GM21737 (cell line): ENCODE measurements at regions not wholly inside any gene's neighbourhood (a gene's known extent, or its start where the extent isn't known, plus 50 kb on each side); places are given as distances from the start of the nearest gene placed in this dataset.
"Not testable (repeated sequence)": the region's sequence is repeated elsewhere in the genome, so short reads cannot be mapped to it uniquely, and the experiment has no call there.

Experiments used
- ATAC-seq: cut with Tn5 transposase; IDR thresholded peaks from one replicate; pipeline ENCODE4 v1.9.1; 2021; ENCODE audit warnings: mild to moderate bottlenecking, moderate library complexity; ENCODE audit not compliant: unreplicated experiment

DNA sequence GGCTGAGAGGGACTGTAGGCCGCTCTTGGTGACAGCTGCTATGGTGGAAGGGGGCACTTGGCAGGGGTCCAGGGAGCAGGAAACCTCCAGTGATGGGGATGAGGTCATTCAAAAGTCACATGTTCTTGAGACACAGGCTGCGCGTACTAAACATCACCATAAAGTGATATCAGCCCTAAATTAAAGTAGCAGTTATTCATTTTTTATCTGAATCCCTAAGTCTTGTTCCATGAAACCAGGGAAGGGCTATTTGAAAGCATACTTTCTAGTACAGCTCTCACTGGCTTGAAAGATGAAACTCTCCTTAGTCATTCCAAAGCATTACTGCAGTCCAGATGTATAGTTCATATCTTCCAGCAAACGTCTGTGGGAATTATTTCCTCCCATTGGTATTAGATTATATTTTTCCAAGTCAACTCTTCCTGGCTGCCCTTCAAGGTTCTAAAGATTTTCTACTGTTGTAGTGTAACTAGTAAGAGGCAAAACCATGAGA lies 373.1 kb downstream of the CD109 start:
- no peak for ATAC-seq

DNA sequence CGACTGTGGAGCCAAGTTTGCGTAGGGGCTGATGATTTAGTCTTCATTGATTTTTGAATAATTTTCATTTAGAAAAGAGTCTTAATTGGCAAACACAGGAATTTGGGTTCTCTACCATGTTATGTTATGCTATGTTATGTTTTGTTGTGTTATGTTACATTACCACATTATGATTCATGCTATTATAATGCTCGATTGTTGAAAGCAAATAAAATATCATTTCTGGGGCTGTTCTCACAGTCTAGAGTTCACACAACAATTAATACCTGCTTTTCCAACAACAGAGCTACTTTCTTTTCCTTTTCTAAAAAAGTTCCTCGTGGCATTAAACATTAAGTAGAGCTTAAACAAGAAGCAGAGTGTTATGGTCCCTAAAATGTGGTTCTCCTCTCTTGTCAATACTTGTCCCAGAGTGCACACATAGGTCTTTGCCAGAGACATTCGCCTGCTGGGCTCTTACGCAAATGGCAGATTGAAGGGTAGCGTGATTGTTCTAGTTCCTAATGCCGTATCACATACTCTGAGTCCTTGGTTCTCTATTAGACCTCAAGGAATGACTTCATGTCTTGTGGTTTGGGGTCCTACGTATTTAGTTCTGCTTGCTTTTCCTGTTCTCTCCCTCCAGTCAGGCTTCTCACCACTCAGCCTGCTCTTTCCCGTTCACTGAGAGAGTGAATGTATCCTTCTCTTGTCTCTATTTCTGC lies 370.3 kb downstream of the CD109 start:
- no peak for ATAC-seq

DNA sequence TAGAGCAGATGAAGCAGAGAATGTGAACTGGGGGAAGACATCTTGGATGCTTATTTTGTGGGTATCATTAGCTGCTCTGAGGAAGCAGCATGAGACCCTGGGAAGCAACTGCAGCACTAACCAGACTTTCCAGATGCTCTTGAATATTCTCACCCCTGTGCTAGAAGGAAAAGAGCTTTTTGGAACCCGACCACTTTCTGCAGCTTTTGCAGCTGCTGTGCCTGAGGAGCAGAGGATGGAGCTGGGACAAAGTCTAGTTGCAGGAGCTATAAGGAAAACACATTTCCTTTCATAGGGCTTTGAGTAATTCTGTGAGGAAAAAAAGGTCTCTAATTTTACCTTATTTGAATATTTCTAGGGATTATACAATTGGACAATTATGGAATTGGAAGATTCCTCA lies 369.7 kb downstream of the CD109 start:
- ATAC-seq, result no peak

DNA sequence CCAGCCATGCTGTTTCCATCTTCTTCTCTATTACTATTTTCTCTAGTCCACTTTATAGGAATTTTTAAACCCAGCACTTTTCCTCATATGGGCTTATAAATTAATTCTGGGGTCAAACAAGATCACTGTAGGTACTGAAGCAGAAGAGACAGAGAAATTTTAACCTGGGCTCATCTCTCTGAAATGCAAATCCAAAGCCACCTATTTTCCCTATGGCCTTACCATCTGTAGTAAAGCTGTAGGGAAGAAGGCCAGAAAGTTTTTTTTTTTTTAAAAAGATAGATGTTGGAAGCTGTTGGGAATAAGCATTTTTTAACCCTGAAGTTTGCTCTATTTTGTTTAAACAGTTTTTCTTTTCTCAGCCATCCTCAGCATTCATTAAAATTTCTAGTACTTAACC lies 367.4 kb downstream of the CD109 start:
- ATAC-seq, result no peak

DNA sequence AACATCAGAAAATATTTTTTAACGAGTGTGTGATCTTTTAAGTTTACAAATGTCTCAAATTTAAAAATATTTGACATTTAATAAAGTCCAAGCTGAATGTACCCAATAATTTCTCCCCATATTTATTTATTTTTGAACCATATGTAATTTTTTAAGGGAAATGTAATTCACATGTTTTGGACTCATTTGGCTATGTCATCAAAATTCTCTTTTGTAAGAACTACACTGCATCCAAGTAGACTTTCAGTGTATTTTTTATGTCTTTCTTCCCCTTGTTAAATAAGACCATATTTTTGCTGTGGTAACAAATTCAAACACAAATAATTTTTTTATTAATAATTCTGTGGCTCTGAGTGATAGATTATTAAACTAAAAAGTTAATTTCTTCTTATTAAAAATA lies 365.2 kb downstream of the CD109 start:
- no peak for ATAC-seq

DNA sequence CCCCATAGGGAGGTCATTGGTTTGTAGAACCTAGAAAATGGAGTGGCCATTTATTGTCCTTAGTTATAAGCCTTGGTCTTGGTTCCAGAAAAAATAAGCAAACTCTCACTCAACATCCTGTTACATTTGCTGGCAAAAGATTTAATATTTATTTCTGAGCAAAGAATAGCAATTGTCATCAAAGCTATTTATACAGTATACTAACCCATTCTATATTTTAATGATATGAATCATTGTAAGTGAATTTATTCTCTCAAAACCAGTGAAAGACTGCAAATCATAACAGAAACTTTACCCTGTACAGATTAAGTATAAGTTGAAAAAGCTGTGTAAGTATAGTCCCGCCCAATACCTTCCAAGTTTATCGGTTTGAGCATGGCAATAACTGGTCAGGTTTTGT lies 364.4 kb downstream of the CD109 start:
- ATAC-seq, result no peak

DNA sequence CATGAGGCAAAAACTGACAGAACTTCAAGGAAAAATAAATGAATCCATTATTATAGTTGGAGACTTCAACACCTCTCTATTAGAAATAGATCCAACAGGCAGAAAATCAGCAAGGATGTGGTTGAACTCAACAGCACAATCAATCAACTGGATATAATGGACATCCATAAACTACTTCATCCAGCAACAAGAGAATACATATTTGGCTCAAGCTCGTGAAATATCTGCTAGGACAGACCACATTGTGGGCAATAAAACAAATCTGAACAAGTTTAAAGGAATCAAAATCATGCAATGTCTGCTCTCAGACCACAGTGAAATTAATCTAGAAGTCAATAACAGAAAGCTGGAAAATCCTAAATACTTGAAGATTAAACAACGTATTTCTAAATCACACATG lies 362.6 kb downstream of the CD109 start:
- no peak for ATAC-seq

DNA sequence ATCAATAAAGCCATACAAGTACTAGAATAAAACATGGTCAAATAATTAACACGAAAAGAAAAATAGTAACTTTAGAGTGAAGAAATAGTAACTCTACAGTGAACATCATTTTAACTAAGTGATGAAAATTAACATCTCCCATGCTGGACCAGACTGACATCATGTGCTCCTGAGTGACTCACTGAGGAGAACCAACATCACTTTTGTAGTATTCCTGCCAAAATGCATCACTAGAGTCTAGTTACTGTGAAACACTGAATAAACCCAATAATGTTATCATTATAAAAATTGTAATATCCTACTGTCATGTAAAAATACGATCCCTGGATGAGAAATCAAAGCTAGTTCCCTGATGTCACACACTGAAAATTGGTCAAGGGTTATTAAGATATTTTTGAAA lies 361.3 kb downstream of the CD109 start:
- ATAC-seq, result no peak

DNA sequence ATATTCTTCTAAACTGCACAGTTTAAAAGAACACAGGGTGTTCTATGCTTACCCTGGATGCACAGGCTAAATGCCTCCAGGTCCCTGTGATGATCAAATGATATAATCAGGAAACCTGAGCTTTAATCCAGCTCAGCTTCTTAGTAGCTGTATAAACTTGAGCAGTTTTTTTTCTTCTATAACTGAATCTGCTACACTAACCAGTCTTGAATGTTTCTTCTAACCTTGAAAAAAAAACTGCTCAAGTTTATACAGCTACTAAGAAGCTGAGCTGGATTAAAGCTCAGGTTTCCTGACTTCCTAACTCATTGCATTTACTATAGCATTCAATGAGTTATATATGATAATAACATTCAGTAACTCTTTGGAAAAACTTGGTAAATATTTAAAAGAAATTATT lies 358.2 kb downstream of the CD109 start:
- ATAC-seq, result no peak

DNA sequence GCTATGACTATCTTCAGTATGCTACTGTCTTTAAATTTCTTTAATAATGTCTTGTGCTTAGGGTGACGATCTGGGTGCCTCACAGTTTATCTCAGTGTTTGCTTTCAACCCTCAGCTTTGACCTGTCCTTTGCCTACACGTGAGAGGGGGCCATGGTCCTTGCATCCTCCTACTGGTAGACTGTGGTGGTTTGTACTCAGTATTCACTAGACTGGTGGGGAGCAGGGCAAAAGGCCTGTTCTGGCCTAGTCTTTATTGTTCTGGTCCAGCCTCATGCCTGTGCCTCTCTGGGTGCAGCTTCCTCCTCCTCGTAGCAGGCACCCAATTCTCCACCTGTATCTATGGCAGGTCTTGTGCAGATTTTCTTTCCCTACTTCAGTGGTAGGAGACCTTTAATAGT lies 354.9 kb downstream of the CD109 start:
- no peak for ATAC-seq

DNA sequence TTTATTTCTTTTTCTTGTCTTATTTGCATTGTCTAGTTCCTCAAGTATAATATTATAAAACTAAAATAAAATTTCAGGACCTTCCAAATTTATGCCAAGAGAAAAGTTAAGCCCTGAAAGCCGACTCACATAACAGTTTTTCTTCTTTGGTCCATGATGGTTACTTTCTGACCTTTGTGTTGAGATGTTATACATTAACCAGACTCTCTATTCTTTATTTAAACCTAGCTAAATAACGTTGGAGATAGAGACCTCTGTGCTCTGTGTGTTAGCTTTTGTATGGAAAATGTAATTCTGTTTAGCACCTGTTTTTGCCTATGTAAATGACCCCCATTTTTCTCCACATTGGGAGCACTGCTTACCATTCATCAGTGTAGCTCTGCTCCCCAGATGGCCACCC lies 352.4 kb downstream of the CD109 start:
- ATAC-seq, result no peak

DNA sequence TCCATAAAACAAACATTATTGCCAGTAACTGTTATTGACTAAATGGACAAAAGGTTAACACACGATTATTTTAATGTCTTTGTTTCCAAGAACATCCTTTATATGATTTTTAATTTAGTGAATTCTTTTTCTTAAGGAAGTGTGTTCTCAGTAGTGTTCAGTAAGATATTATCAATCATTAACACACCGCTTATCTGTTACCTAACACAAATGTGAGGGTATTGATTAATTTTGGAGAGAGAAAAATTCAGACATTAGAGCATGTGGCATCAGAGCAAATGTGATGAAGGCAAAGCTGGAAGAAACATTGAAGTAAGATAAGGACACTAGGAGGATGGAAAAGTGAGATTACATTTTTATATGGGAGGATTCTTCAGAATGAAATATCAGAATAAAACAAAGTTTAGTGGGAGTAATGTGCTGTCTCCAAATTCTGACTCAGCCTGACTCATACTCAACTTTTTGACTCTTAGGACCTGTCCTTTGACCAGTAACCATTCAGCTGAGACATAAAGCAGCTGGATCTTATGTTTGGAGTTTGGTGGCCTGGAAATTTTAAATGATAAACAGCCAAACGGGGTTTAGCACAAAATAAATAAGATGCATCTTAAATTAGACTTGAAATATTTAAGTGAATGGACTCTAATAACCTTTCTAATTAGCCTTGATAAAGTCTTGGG lies 348.6 kb downstream of the CD109 start:
- ATAC-seq, result no peak

DNA sequence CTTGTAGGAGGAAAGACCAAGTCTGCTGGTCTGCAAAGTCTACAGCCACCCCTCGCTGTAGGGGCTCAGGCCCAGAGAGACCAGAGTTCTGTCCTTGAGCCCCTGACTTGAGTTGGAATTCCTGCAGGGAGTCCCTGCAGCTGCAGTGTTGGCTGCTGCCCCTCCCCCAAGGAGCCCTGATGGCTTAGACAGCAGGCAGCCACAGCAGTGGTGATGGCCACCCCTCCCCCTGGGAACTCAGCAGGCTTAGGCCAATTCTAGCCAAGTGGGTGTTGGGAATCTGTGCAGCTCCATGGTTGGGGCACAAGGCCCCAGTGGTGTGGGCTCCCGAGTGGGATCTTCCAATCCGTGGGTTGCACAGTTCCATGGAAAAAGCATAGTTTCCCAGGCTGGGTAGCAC lies 345.4 kb downstream of the CD109 start:
- ATAC-seq, result no peak

DNA sequence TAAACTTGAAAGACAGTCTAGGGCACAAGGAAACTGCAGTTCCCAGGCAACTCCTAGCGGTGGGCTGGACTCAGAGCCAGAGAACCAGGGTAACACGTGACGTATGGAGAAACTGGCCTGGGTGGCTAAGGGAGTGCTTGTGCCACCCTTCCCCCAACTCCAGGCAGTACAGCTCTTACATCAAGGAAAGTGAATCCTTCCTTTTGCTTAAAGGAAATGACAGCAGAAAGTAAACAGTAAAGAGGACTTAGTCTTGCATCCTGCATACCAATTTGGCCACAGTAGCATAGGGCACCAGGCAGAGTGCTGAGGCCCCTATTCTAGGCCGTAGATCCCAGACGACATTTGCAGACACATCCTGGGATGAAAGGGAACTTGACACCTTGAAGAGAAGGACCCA lies 322.8 kb downstream of the CD109 start:
- no peak for ATAC-seq

DNA sequence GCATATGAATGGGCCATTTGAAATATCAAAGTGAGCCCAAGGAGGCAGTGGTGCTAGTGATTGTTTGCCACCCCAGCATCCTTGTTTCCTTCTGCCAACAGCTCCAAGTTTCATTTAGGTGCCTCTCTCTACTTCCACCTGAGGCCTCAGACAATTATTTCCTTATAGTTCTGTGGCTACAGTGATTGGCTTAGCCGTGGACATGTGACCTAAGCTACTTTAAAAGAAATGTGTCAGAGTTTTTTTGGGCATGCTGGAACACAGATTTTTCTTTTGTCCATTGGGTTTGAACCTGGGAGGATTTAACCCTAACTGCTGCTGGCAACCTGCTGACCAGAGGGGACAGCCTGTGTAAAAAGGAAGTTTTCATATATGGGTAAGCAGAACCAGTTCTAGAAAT lies 319.4 kb downstream of the CD109 start:
- ATAC-seq, result no peak

DNA sequence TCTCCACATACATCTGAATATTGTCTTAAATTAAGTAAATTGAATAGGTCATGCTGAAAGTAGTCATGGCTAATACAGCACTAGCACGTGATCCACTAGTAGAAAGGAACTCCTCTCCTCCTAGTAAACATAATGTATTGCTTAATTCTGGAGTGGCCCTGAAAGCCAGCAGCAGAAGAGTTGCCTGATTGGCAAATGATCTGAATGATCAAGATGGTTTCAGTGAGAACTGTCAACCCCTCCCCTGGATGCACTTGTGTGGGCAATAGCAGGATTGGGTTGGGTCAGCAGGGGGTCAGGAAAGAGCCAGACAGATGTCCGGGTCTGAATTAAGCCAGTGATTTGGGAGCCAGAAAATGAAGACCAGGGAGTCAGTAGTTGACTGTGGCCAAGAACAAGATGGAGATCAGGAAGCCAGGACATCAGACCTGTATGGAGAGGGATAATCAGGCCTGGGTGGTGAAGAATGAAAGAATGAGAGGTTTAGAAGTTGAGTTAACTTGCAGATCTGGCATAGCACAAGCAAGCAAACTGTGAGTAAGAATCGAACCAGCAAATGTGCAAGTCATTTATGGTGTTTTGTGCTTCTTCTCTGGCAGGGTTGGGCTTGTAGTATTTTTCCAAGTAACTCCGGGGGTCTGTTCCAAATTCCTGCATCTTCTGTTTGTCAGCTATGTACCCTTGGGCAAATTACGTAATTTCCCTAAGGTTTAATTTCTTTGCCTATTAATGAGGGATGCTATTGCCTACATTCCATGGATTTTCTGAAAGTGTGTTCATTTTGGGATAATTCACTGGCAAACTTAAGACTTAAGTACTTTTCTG lies 304.9 kb downstream of the CD109 start:
- ATAC-seq, result no peak

DNA sequence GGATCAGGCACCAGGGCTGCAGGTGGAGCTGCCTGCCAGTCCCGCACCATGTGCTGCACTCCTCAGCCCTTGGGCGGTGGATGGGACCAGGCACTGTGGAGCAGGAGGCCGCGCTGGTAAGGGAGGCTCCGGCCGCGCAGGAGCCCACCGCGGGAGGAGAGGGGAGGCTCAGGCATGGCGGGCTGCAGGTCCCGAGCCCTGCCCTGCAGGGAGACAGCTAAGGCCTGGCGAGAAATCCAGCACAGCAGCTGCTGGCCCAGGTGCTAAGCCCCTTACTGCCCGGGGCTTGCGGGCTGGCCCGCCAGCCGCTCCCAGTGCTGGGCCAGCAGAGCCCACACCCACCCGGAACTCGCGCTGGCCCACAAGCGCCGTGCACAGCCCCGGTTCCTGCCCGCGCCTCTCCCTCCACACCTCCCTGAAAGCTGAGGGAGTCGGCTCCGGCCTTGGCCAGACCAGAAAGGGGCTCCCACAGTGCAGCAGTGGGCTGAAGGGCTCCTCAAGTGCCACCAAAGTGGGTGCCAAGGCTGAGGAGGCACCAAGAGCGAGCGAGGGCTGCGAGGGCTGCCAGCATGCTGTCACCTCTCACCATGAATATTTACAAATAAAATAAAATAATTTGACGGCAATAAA lies 294.7 kb downstream of the CD109 start:
- ATAC-seq, result not testable (repeated sequence)

DNA sequence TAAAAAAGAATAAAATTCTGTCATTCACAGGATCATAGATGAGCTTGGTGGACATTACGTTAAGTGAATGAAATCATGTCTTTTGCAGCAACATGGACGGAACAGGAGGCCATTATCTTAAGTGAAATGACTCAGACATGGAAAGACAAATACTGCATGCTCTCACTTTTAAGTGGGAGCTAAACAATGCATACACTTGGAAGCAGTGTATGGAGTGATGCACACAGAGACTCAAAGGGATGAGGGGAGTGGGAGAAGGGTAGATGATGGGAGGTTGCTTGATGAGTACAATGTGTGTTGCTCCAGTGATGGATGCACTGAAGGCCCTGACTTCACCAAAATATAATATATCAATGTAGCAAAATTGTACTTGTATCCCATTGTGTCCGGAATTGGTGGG lies 293.4 kb downstream of the CD109 start:
- ATAC-seq, result no peak

DNA sequence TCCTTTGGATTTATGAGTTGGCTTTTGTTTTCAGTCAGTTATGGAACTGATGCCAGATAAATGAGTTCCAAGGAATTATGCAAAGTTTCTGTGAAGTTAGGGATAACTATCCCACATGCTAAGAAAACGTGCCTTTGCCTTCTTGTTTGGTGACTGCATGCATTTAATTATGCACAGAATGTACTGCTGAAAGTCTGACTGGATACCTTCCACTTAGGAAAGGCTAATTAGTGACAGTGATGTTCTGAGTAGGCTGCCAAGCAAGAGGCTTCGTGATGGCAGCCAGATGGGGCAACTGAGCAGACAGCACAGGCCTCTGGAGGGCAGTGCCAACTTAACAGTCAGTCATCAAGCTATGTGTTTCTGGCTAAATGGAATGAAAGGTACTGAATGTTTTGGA lies 289.9 kb downstream of the CD109 start:
- no peak for ATAC-seq

DNA sequence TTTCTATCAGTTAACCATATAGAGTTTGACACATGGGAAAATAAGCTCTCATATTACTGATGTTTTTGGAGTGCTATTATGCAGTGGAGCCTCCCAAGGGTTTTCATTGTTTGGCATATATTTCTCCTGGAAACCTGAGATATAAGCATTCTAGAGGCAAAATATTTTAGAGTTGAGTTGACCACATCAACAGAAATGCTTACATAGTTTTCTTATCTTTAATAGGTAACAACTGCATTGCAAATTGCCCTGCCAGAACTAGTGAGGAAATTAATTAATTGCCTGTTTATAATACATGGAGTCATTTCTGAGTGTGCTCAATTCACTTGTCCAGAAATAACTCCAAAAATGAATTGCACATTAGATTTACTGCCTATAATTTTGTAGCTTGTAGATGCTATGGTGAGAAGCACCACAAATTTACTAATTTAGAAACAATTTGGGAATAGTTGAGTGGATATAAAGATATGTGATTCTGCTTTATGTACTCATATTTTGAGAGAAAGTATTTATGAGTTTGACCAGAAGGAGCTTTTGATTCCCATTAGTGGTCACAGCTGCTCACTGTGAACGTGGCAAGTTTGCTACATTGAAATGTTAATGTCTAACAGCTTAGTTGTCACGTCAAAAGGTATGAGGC lies 288.7 kb downstream of the CD109 start:
- no peak for ATAC-seq

DNA sequence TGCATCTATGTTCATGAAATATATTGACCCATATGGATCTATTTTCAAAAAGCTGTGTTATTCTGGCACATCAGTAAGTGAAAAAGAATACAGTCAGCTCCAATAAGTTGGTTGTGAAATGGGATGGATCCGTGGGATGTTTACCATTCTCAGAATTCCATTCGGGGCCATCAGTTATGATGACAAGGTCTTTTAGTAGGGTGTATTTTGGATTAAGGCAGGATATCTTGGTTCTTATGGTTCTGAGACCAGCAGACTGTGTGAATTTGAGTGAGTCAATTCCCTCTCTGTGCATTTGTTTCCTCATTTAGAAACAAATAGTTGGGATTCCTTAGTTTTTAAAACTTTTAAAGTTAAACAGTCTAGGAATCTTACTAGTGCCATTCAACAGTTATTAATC lies 287.4 kb downstream of the CD109 start:
- ATAC-seq, result no peak
